SU-DHL-6 (cell line): ENCODE measurements at regions not wholly inside any gene's neighbourhood (a gene's known extent, or its start where the extent isn't known, plus 50 kb on each side); places are given as distances from the start of the nearest gene placed in this dataset.

Experiments used
- H2AFZ ChIP-seq: fragments of 200-600 bp; sonication (generic); 2 replicates; pipeline ENCODE4 v1.6.1; 2014; ENCODE audit warnings: low read depth, mild to moderate bottlenecking, moderate library complexity, mixed read lengths, antibody characterized with exemption, low read length; ENCODE audit not compliant: severe bottlenecking
- H3F3A ChIP-seq: fragments of 200-600 bp; shearing (Covaris generic); 2 replicates; pipeline ENCODE4 v1.6.0; 2016; ENCODE audit warnings: antibody characterized with exemption, mild to moderate bottlenecking; ENCODE audit not compliant: insufficient read depth
- H3K27ac ChIP-seq: fragments of 200-600 bp; sonication (generic); 2 replicates; pipeline ENCODE4 v1.5.1; 2016; ENCODE audit warnings: low read depth, mild to moderate bottlenecking, low read length, moderate library complexity, mixed read lengths
- H3K27me3 ChIP-seq: fragments of 200-600 bp; sonication (generic), shearing (Covaris generic); 2 replicates; pipeline ENCODE4 v1.6.0; 2014; ENCODE audit warnings: mild to moderate bottlenecking, low read length
- H3K36me3 ChIP-seq: fragments of 200-600 bp; sonication (generic); 2 replicates; pipeline ENCODE4 v1.6.1; 2014; ENCODE audit warnings: mild to moderate bottlenecking, low read length, mixed read lengths
- H3K4me2 ChIP-seq: fragments of 300-600, 200-600 bp; shearing (Covaris generic), sonication (generic); 2 replicates; pipeline ENCODE4 v1.6.0; 2014; ENCODE audit warnings: low read length, low read depth, mild to moderate bottlenecking; ENCODE audit not compliant: poor library complexity, severe bottlenecking
- H3K4me3 ChIP-seq: fragments of 200-600 bp; sonication (generic); 2 replicates; pipeline ENCODE4 v1.5.1; 2014; ENCODE audit warnings: antibody characterized with exemption, low read length, mild to moderate bottlenecking, mixed read lengths; ENCODE audit not compliant: insufficient read depth, poor library complexity, severe bottlenecking
- H3K79me2 ChIP-seq: fragments of 200-600 bp; sonication (generic); 2 replicates; pipeline ENCODE4 v1.6.1; 2014; ENCODE audit warnings: mild to moderate bottlenecking, low read length, moderate library complexity; ENCODE audit not compliant: insufficient read depth
- H3K9ac ChIP-seq: fragments of 200-600 bp; sonication (generic); 2 replicates; pipeline ENCODE4 v1.7.0; 2014; ENCODE audit warnings: mild to moderate bottlenecking, low read length
- H3K9me2 ChIP-seq: fragments of 200-600 bp; sonication (generic); replicated peaks from 2 replicates; pipeline ENCODE4 v1.6.1; 2014; ENCODE audit warnings: low read length; ENCODE audit not compliant: insufficient read depth
- H3K9me3 ChIP-seq: fragments of 200-600 bp; sonication (generic); 2 replicates; pipeline ENCODE4 v1.6.1; 2014; ENCODE audit warnings: low read length, mixed read lengths; ENCODE audit not compliant: insufficient read depth
- H4K20me1 ChIP-seq: fragments of 200-600 bp; sonication (generic); 2 replicates; pipeline ENCODE4 v1.6.1; 2014; ENCODE audit warnings: low read depth, mild to moderate bottlenecking, antibody characterized with exemption, low read length, moderate library complexity, mixed read lengths
- CTCF ChIP-seq: fragments of 200-600 bp; sonication (generic); IDR thresholded peaks from one replicate; pipeline ENCODE4 v1.5.1; 2017; ENCODE audit warnings: antibody characterized with exemption, mild to moderate bottlenecking, low read length, moderate library complexity; ENCODE audit not compliant: insufficient read depth, poor library complexity, severe bottlenecking
- EZH2phosphoT487 ChIP-seq: fragments of 200-600 bp; sonication (generic), shearing (Covaris generic); conservative IDR thresholded peaks from 2 replicates; pipeline ENCODE4 v1.6.1; 2018; ENCODE audit warnings: mild to moderate bottlenecking, antibody characterized with exemption, low read length, moderate library complexity, mixed read lengths

GRCh38 chr4:126851391-126851790 is 781.4 kb upstream of the INTU start:
- Histone ChIP-seq H3F3A (peaks cover 6% of the 10 kb centered on the region; the same call in 1 of the 2 replicates), H3K36me3 (no peaks in the 10 kb centered on the region), H3K4me3 (no peak overlapping the region), H3K27me3 (no peaks in the 10 kb centered on the region), H3K9me3 (no peaks in the 10 kb centered on the region), H3K79me2 (no peaks in the 10 kb centered on the region), H2AFZ (no peak overlapping the region), H3K27ac (no peak overlapping the region), H3K4me2 (no peak overlapping the region), H4K20me1 (no peaks in the 10 kb centered on the region), H3K9me2 (no peaks in the 10 kb centered on the region), H3K9ac (no peak overlapping the region)
- TF ChIP-seq CTCF: no peak
- TF ChIP-seq EZH2phosphoT487: no peak

- no peaks in the 10 kb centered on the region for H3K79me2 ChIP-seq
- no peaks in the 10 kb centered on the region for H3K36me3 ChIP-seq
- no peaks in the 10 kb centered on the region for H3K9me3 ChIP-seq
- peak overlapping the region; percentile 68 for H3K27ac ChIP-seq
- peak overlapping the region; percentile 46 for H3K4me2 ChIP-seq
- TF ChIP-seq CTCF (no peak), EZH2phosphoT487 (no peak)
- H3K9ac ChIP-seq: no peak overlapping the region
- no peaks in the 10 kb centered on the region for H4K20me1 ChIP-seq
- no peak overlapping the region for H2AFZ ChIP-seq
- H3K27me3 ChIP-seq: no peaks in the 10 kb centered on the region
- no peak overlapping the region for H3K4me3 ChIP-seq
- peaks cover 6% of the 10 kb centered on the region; the same call in 1 of the 2 replicates for H3F3A ChIP-seq
- no peaks in the 10 kb centered on the region for H3K9me2 ChIP-seq
Observed at GRCh38 chr4:126853715-126854114, 779.0 kb upstream of the INTU start.

GRCh38 chr4:126856906-126857305 is 775.9 kb upstream of the INTU start:
- H3K4me3 ChIP-seq: no peak overlapping the region
- H2AFZ ChIP-seq: no peak overlapping the region
- no peaks in the 10 kb centered on the region for H3K36me3 ChIP-seq
- H3K9me2 ChIP-seq: no peaks in the 10 kb centered on the region
- H3K9ac ChIP-seq: no peak overlapping the region
- peaks cover 6% of the 10 kb centered on the region; the same call in 1 of the 2 replicates for H3F3A ChIP-seq
- no peak overlapping the region for H3K4me2 ChIP-seq
- H4K20me1 ChIP-seq: no peaks in the 10 kb centered on the region
- H3K27ac ChIP-seq: no peak overlapping the region
- H3K9me3 ChIP-seq: no peaks in the 10 kb centered on the region
- H3K79me2 ChIP-seq: no peaks in the 10 kb centered on the region
- TF ChIP-seq CTCF (no peak), EZH2phosphoT487 (no peak)
- no peaks in the 10 kb centered on the region for H3K27me3 ChIP-seq
